Right lobe of liver (tissue), 4 donors: ENCODE measurements at regions not wholly inside any gene's neighbourhood (a gene's known extent, or its start where the extent isn't known, plus 50 kb on each side); places are given as distances from the start of the nearest gene placed in this dataset.

ENCODE experiments used
- POLR2A ChIP-seq: fragments of 450-650 bp; IDR thresholded peaks from one replicate; pipeline ENCODE4 v1.6.1; 2017; ENCODE audit warnings: antibody characterized with exemption, mild to moderate bottlenecking
- TF ChIP-seq, protein P1 (sequence below), 4 donors: fragments of 200-600 bp in 3 of 4; fragments of 450-650 bp in 1 of 4; IDR thresholded peaks; one replicate each; pipeline versions ENCODE4 v1.5.1 to v1.8.0; 2016 to 2022; ENCODE audit warnings: antibody characterized with exemption in 4 of 4, mild to moderate bottlenecking in 2 of 4
- donor health status: DM: no; HTN: no; CAD: no.
- donor health status: DM: no; HTN: no; CAD: no.
- donor health status: DM: no; HTN: yes; CAD: no.

DNA sequence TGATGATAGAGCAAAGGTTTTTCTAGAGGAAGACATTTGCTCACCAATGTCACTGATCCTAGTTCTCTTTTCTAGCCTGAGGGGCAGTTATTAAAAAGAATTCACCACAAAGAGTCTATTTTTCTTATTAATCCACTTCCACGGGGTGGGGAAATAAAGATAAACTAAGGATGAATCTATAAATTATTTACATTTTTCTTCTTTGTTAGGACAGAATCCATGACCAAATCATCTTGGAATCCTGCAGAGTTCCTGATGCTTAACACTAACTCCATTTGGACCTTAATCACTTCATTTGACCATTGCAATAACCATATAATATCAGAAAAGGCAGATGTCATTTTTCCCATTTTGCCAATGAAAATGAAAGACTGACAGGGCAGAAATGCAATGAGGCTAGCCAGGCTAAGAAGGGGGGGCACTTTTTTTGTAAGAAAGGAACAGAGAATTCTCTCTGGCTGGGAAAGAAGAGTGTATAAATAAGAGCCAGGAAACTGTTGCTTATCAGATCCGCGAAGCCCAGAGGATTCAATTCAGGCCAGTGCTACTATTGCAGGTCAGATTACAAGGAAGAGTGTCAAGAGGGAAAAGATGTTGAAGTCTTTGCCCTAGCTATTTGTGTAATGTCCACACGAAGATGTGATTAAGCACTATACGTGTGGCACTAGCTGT is 433.2 kb downstream of the TNS3 start:
- TF ChIP-seq, protein P1, sequence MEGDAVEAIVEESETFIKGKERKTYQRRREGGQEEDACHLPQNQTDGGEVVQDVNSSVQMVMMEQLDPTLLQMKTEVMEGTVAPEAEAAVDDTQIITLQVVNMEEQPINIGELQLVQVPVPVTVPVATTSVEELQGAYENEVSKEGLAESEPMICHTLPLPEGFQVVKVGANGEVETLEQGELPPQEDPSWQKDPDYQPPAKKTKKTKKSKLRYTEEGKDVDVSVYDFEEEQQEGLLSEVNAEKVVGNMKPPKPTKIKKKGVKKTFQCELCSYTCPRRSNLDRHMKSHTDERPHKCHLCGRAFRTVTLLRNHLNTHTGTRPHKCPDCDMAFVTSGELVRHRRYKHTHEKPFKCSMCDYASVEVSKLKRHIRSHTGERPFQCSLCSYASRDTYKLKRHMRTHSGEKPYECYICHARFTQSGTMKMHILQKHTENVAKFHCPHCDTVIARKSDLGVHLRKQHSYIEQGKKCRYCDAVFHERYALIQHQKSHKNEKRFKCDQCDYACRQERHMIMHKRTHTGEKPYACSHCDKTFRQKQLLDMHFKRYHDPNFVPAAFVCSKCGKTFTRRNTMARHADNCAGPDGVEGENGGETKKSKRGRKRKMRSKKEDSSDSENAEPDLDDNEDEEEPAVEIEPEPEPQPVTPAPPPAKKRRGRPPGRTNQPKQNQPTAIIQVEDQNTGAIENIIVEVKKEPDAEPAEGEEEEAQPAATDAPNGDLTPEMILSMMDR (IDR thresholded peaks at IDR 0.05), result no peak
- no peak for TF ChIP-seq POLR2A
